Panc1 (cell line): ENCODE measurements at regions not wholly inside any gene's neighbourhood (a gene's known extent, or its start where the extent isn't known, plus 50 kb on each side); places are given as distances from the start of the nearest gene placed in this dataset.

Experiments
- ATAC-seq: fragments of 200-7000 bp; cut with Tn5 transposase; 2 replicates; pipeline ENCODE4 v1.9.1; 2020; ENCODE audit warnings: mild to moderate bottlenecking, moderate library complexity
- BruUV-seq: library from RNA; stranded (reverse); fragments of 400-500 nt; replicated peaks from 2 replicates; lab custom pipeline; 2021; lab: Mats Ljungman, UMichigan
- CTCF ChIA-PET: fragments of 300-600 bp; sonication (Branson Sonifier 250); formaldehyde crosslinking; loops from one replicate; lab custom pipeline; 2022; ENCODE audit warnings: antibody characterized with exemption; lab: Charles Lee
- POLR2A ChIA-PET: fragments of 300-600 bp; sonication (Branson Sonifier 250); formaldehyde crosslinking; loops from one replicate; lab custom pipeline; 2022; ENCODE audit warnings: antibody characterized with exemption; lab: Charles Lee
- DNase-seq: peaks from one replicate; pipeline ENCODE4 v3.0.0-alpha.2; 2010; ENCODE audit warnings: low read depth, low spot score
- H3K27ac ChIP-seq: 2 replicates; pipeline ENCODE4 v1.5.1; 2011; ENCODE audit warnings: mild to moderate bottlenecking, low read length, inconsistent platforms
- H3K27me3 ChIP-seq: fragments of 200-500 bp; sonication (Bioruptor generic); 2 replicates; pipeline ENCODE4 v1.6.0; 2014; ENCODE audit warnings: low read length, inconsistent platforms; ENCODE audit not compliant: control insufficient read depth, insufficient read depth
- H3K36me3 ChIP-seq: fragments of 200-500 bp; sonication (Bioruptor generic); 2 replicates; pipeline ENCODE4 v1.5.1; 2014; ENCODE audit warnings: inconsistent platforms, mild to moderate bottlenecking, low read length, moderate library complexity; ENCODE audit not compliant: control insufficient read depth, insufficient read depth
- H3K4me1 ChIP-seq: 2 replicates; pipeline ENCODE4 v1.5.1; 2011; ENCODE audit warnings: inconsistent platforms, mild to moderate bottlenecking, low read length, moderate library complexity; ENCODE audit not compliant: control insufficient read depth, insufficient read depth
- H3K4me3 ChIP-seq, 2 experiments: 2 replicates each; pipeline ENCODE4 v1.5.1; 2011 to 2012; ENCODE audit warnings: low read depth in 2 of 2, low read length in 2 of 2, mild to moderate bottlenecking in 2 of 2, inconsistent platforms in 1 of 2, moderate library complexity in 1 of 2
- H3K9me3 ChIP-seq: fragments of 200-500 bp; sonication (Bioruptor generic); 2 replicates; pipeline ENCODE4 v1.5.1; 2014; ENCODE audit warnings: low read depth, mild to moderate bottlenecking, inconsistent platforms, low read length, moderate library complexity; ENCODE audit not compliant: control insufficient read depth, insufficient read depth
- CTCF ChIP-seq: fragments of 450-650 bp; IDR thresholded peaks from 2 replicates; pipeline ENCODE4 v1.5.1; 2017; ENCODE audit warnings: mild to moderate bottlenecking
- POLR2AphosphoS5 ChIP-seq: IDR thresholded peaks from 2 replicates; pipeline ENCODE4 v1.6.1; 2012; ENCODE audit warnings: mild to moderate bottlenecking, low read depth, low read length, moderate library complexity
- REST ChIP-seq, 2 experiments: IDR thresholded peaks; 2 replicates each; pipeline ENCODE4 v1.6.1; 2011 to 2012; ENCODE audit warnings: low read depth in 2 of 2, control low read depth in 1 of 2, low read length in 1 of 2, mild to moderate bottlenecking in 1 of 2, moderate library complexity in 1 of 2; ENCODE audit not compliant: insufficient read depth in 1 of 2
- SIN3A ChIP-seq: IDR thresholded peaks from 2 replicates; pipeline ENCODE4 v1.6.1; 2012; ENCODE audit warnings: low read depth, mild to moderate bottlenecking, low read length, moderate library complexity, borderline replicate concordance; ENCODE audit not compliant: insufficient read depth
- TCF7L2 ChIP-seq: IDR thresholded peaks from 2 replicates; pipeline ENCODE4 v1.6.1; 2011; ENCODE audit warnings: mild to moderate bottlenecking, low read depth, low read length, inconsistent platforms
- in situ Hi-C: cut with HindIII; loops from 2 replicates; pipeline ENCODE4 v1.10.0; 2016; ENCODE audit warnings: low sequenced_read_pairs, low pct_unique_long_range_greater_than_20kb
- intact Hi-C: fragments of 100-400 bp; cut with micrococcal nuclease; formaldehyde crosslinking; loops from one replicate; pipeline ENCODE4 v1.10.0; 2022; ENCODE audit not compliant: unreplicated experiment

GRCh38 chr10:77692782-77693181, 55.2 kb upstream of the KCNMA1 start:
- Histone ChIP-seq H3K4me1 (no peaks in the 10 kb centered on the region), H3K27ac (no peak overlapping the region), H3K27me3 (peaks cover 16% of the 10 kb centered on the region), H3K36me3 (no peaks in the 10 kb centered on the region), H3K9me3 (no peaks in the 10 kb centered on the region), H3K4me3 (no peak overlapping the region)
- in situ Hi-C loops (no loop called here), intact Hi-C loops (no loop called here)
- no TSS peak for BruUV-seq
- DNase-seq (no peak), ATAC-seq (no peak)
- TF ChIP-seq CTCF (no peak), REST (IDR thresholded peaks at IDR 0.05; ENCODE audit: insufficient read depth in 1 of 2, low read depth in 2 of 2, low read length in 1 of 2) (no peak), TCF7L2 (no peak), POLR2AphosphoS5 (no peak), SIN3A (no peak)
- POLR2A ChIA-PET, result interaction anchor here (0.6 kb wide), 1 partner anchor 24 kb away, joined by 4 read pairs; no protein-coding TSS in a partner anchor
- CTCF ChIA-PET, result no interaction called here

- in situ Hi-C loops, result no loop called here
- POLR2A ChIA-PET, result no interaction called here
- CTCF ChIA-PET, result no interaction called here
These were observed 51.7 kb upstream of the KCNMA1 start for GRCh38 chr10:77689339-77689738.

More at GRCh38 chr10:77689339-77689738, 51.7 kb upstream of the KCNMA1 start:
- Histone ChIP-seq H3K9me3 (no peaks in the 10 kb centered on the region), H3K36me3 (no peaks in the 10 kb centered on the region), H3K27me3 (peaks cover 24% of the 10 kb centered on the region), H3K4me3 (no peak overlapping the region), H3K27ac (no peak overlapping the region), H3K4me1 (no peaks in the 10 kb centered on the region)
- no TSS peak for BruUV-seq
- DNase-seq, result no peak
- TF ChIP-seq POLR2AphosphoS5 (no peak), SIN3A (no peak), CTCF (no peak), REST (IDR thresholded peaks at IDR 0.05; ENCODE audit: insufficient read depth in 1 of 2, low read depth in 2 of 2, low read length in 1 of 2) (no peak), TCF7L2 (no peak)
- intact Hi-C loops, result no loop called here
- ATAC-seq, result no peak
